Lower leg skin (tissue), 3 donors: ENCODE measurements at regions not wholly inside any gene's neighbourhood (a gene's known extent, or its start where the extent isn't known, plus 50 kb on each side); places are given as distances from the start of the nearest gene placed in this dataset.

ENCODE experiments used
- CTCF ChIP-seq, 3 donors: fragments of 450-650 bp; IDR thresholded peaks; one replicate each; pipeline ENCODE4 v1.5.1; 2016; ENCODE audit warnings: antibody characterized with exemption in 3 of 3, mild to moderate bottlenecking in 3 of 3, moderate library complexity in 2 of 3
- POLR2A ChIP-seq, 2 donors: fragments of 450-650 bp; IDR thresholded peaks; one replicate each; pipeline ENCODE4 v1.6.1; 2016 to 2017; ENCODE audit warnings: antibody characterized with exemption in 2 of 2, mild to moderate bottlenecking in 1 of 2, moderate library complexity in 1 of 2

GRCh38 chr6:141992109-141992508 is 140.6 kb upstream of the GJE1 start:
- no peak for TF ChIP-seq CTCF (IDR thresholded peaks at IDR 0.05)
- no peak for TF ChIP-seq POLR2A (IDR thresholded peaks at IDR 0.05)
